IMR-90 (cell line): ENCODE measurements at regions not wholly inside any gene's neighbourhood (a gene's known extent, or its start where the extent isn't known, plus 50 kb on each side); places are given as distances from the start of the nearest gene placed in this dataset.

Source experiments
- ATAC-seq: fragments of 200-7000 bp; cut with Tn5 transposase; 2 replicates; pipeline ENCODE4 v1.9.1; 2020; ENCODE audit warnings: low read depth, mild to moderate bottlenecking, moderate library complexity
- BruUV-seq: library from RNA; stranded (reverse); fragments of 400-500 nt; replicated peaks from 2 replicates; lab custom pipeline; 2021; lab: Mats Ljungman, UMichigan
- CTCF ChIA-PET: fragments of 300-600 bp; formaldehyde crosslinking; extraction: SDS; loops from one replicate; lab custom pipeline; 2021; ENCODE audit warnings: antibody characterized with exemption; lab: Yijun Ruan, JAX
- POLR2A ChIA-PET: fragments of 300-600 bp; sonication (Branson Sonifier 250); formaldehyde crosslinking; loops from one replicate; lab custom pipeline; 2022; ENCODE audit warnings: antibody characterized with exemption; ENCODE audit not compliant: unreplicated experiment; lab: Charles Lee
- DNase-seq: peaks from one replicate; pipeline ENCODE4 v3.0.0; 2013
- H2AFZ ChIP-seq: replicated peaks from 2 replicates; pipeline ENCODE3; 2013; ENCODE audit warnings: low read length, mild to moderate bottlenecking; ENCODE audit not compliant: poor library complexity
- H2AK5ac ChIP-seq: 2 replicates; pipeline ENCODE4 v1.6.1; 2013; ENCODE audit warnings: low read depth, low read length, inconsistent platforms
- H2AK9ac ChIP-seq: replicated peaks from 2 replicates; pipeline ENCODE3; 2013; ENCODE audit warnings: mild to moderate bottlenecking, low read depth, low read length, moderate library complexity; ENCODE audit not compliant: poor library complexity
- H2BK120ac ChIP-seq: 2 replicates; pipeline ENCODE4 v1.6.1; 2013; ENCODE audit warnings: low read depth, low read length, inconsistent platforms
- H2BK15ac ChIP-seq: 3 replicates; pipeline ENCODE4 v1.6.1; 2013; ENCODE audit warnings: low read depth, low read length, inconsistent platforms
- H2BK20ac ChIP-seq: 2 replicates; pipeline ENCODE4 v1.6.1; 2013; ENCODE audit warnings: low read depth, mild to moderate bottlenecking, inconsistent platforms, low read length, moderate library complexity
- H2BK5ac ChIP-seq: 2 replicates; pipeline ENCODE4 v1.6.1; 2013; ENCODE audit warnings: mild to moderate bottlenecking, low read depth, low read length, inconsistent platforms; ENCODE audit not compliant: poor library complexity, severe bottlenecking
- H3K14ac ChIP-seq: replicated peaks from 2 replicates; pipeline ENCODE4 v1.6.1; 2013; ENCODE audit warnings: low read depth, low read length, inconsistent platforms
- H3K18ac ChIP-seq: 2 replicates; pipeline ENCODE4 v1.6.1; 2013; ENCODE audit warnings: low read depth, low read length, control low read depth
- H3K23ac ChIP-seq: 2 replicates; pipeline ENCODE4 v1.6.1; 2013; ENCODE audit warnings: low read depth, low read length, inconsistent platforms
- H3K27ac ChIP-seq: 2 replicates; pipeline ENCODE4 v1.5.1; 2013; ENCODE audit warnings: mild to moderate bottlenecking, control low read depth, low read length; ENCODE audit not compliant: insufficient read depth
- H3K27me3 ChIP-seq: 2 replicates; pipeline ENCODE4 v1.6.1; 2013; ENCODE audit warnings: low read length; ENCODE audit not compliant: control insufficient read depth, insufficient read depth
- H3K36me3 ChIP-seq: 2 replicates; pipeline ENCODE4 v1.6.1; 2013; ENCODE audit warnings: low read length, mixed read lengths; ENCODE audit not compliant: control insufficient read depth, insufficient read depth
- H3K4ac ChIP-seq: 2 replicates; pipeline ENCODE4 v1.6.1; 2013; ENCODE audit warnings: low read depth, low read length, inconsistent platforms
- H3K4me1 ChIP-seq: 2 replicates; pipeline ENCODE4 v1.6.1; 2013; ENCODE audit warnings: low read length, mixed read lengths; ENCODE audit not compliant: control insufficient read depth, insufficient read depth
- H3K4me2 ChIP-seq: 2 replicates; pipeline ENCODE4 v1.6.1; 2013; ENCODE audit warnings: low read depth, mild to moderate bottlenecking, control low read depth, low read length, moderate library complexity
- H3K4me3 ChIP-seq: 2 replicates; pipeline ENCODE4 v1.5.1; 2013; ENCODE audit warnings: low read depth, mild to moderate bottlenecking, control low read depth, low read length, moderate library complexity; ENCODE audit not compliant: insufficient read depth
- H3K56ac ChIP-seq: 2 replicates; pipeline ENCODE4 v1.6.1; 2013; ENCODE audit warnings: low read length, inconsistent platforms; ENCODE audit not compliant: insufficient read depth; ENCODE audit errors: extremely low read depth
- H3K79me1 ChIP-seq, 2 experiments: 2 replicates each; pipeline ENCODE4 v1.6.1; 2013; ENCODE audit warnings: low read length in 2 of 2, inconsistent platforms in 1 of 2, low read depth in 1 of 2
- H3K9ac ChIP-seq: 2 replicates; pipeline ENCODE4 v1.6.1; 2013; ENCODE audit warnings: low read depth, low read length, control low read depth
- H3K9me1 ChIP-seq: 2 replicates; pipeline ENCODE4 v1.6.1; 2013; ENCODE audit warnings: low read length, inconsistent platforms; ENCODE audit not compliant: insufficient read depth
- H3K9me3 ChIP-seq: 2 replicates; pipeline ENCODE4 v1.6.1; 2013; ENCODE audit warnings: low read length; ENCODE audit not compliant: control insufficient read depth, insufficient read depth
- H4K20me1 ChIP-seq: 2 replicates; pipeline ENCODE4 v1.6.1; 2013; ENCODE audit warnings: low read length, inconsistent platforms; ENCODE audit not compliant: insufficient read depth
- H4K5ac ChIP-seq: 2 replicates; pipeline ENCODE4 v1.6.1; 2013; ENCODE audit warnings: mild to moderate bottlenecking, low read depth, low read length, control low read depth
- H4K8ac ChIP-seq, 2 experiments: 2 replicates each; pipeline ENCODE4 v1.6.1; 2013; ENCODE audit warnings: low read depth in 2 of 2, low read length in 2 of 2, control low read depth in 1 of 2, inconsistent platforms in 1 of 2
- H4K91ac ChIP-seq: 2 replicates; pipeline ENCODE4 v1.6.1; 2013; ENCODE audit warnings: low read depth, low read length, inconsistent platforms; ENCODE audit not compliant: insufficient read depth
- BHLHE40 ChIP-seq: fragments of 150-350 bp; IDR thresholded peaks from 2 replicates; pipeline ENCODE4 v1.6.1; 2016; ENCODE audit warnings: mild to moderate bottlenecking, low read depth, low read length
- CEBPB ChIP-seq: IDR thresholded peaks from 2 replicates; pipeline ENCODE4 v1.6.1; 2012; ENCODE audit warnings: low read depth, low read length, improper control_type of control experiment
- CHD1 ChIP-seq: IDR thresholded peaks from 2 replicates; pipeline ENCODE4 v1.6.1; 2012; ENCODE audit warnings: low read depth, low read length, improper control_type of control experiment
- ELK1 ChIP-seq: fragments of 150-350 bp; IDR thresholded peaks from 2 replicates; pipeline ENCODE4 v1.6.1; 2016; ENCODE audit warnings: low read depth, mild to moderate bottlenecking, low read length, moderate library complexity, borderline replicate concordance
- FOS ChIP-seq: fragments of 150-350 bp; IDR thresholded peaks from 2 replicates; pipeline ENCODE4 v1.6.1; 2016; ENCODE audit warnings: low read depth, low read length
- MAFK ChIP-seq: IDR thresholded peaks from 2 replicates; pipeline ENCODE4 v1.6.1; 2012; ENCODE audit warnings: low read depth, low read length, improper control_type of control experiment
- MAZ ChIP-seq: IDR thresholded peaks from 2 replicates; pipeline ENCODE4 v1.6.1; 2012; ENCODE audit warnings: low read depth, mild to moderate bottlenecking, low read length, improper control_type of control experiment, moderate library complexity, borderline replicate concordance
- MXI1 ChIP-seq: IDR thresholded peaks from 2 replicates; pipeline ENCODE4 v1.6.1; 2012; ENCODE audit warnings: low read depth, mild to moderate bottlenecking, low read length, moderate library complexity, borderline replicate concordance
- NFE2L2 ChIP-seq: fragments of 150-350 bp; IDR thresholded peaks from 2 replicates; pipeline ENCODE4 v1.6.1; 2016; ENCODE audit warnings: low read depth, mild to moderate bottlenecking, low read length
- POLR2A ChIP-seq: IDR thresholded peaks from 2 replicates; pipeline ENCODE4 v1.6.1; 2012; ENCODE audit warnings: mild to moderate bottlenecking, low read depth, low read length
- RAD21 ChIP-seq: IDR thresholded peaks from 2 replicates; pipeline ENCODE4 v1.6.1; 2012; ENCODE audit warnings: low read length, improper control_type of control experiment
- RCOR1 ChIP-seq: IDR thresholded peaks from 2 replicates; pipeline ENCODE4 v1.6.1; 2012; ENCODE audit warnings: mild to moderate bottlenecking, low read length, improper control_type of control experiment; ENCODE audit not compliant: insufficient replicate concordance
- RFX5 ChIP-seq: IDR thresholded peaks from 2 replicates; pipeline ENCODE4 v1.8.0; 2012; ENCODE audit warnings: low read depth, mild to moderate bottlenecking, low read length, moderate library complexity
- SMC3 ChIP-seq: fragments of 150-350 bp; IDR thresholded peaks from 2 replicates; pipeline ENCODE4 v1.6.1; 2016; ENCODE audit warnings: low read depth, mild to moderate bottlenecking, antibody characterized with exemption, low read length, moderate library complexity
- WGBS, 2 experiments: methylation state at CpG; one replicate each; pipeline versions ENCODE4 v1.1.5 to v1.1.7; 2013; ENCODE audit warnings: missing lambda C conversion rate in 2 of 2; ENCODE audit not compliant: insufficient read length in 1 of 2; ENCODE audit errors: extremely low coverage in 2 of 2; 5-methylcytosine and 5-hydroxymethylcytosine counted together
- dilution Hi-C: fragments of 300-500 bp; cut with HindIII; formaldehyde crosslinking; loops from one replicate; pipeline ENCODE4 v1.14.3; 2018; ENCODE audit warnings: low sequenced_read_pairs; ENCODE audit not compliant: unreplicated experiment
- in situ Hi-C: fragments of 300-500 bp; cut with MboI; formaldehyde crosslinking; loops from 3 replicates; pipeline ENCODE4 v1.14.3; 2019; ENCODE audit warnings: low sequenced_read_pairs, inconsistent platforms, mixed read lengths
- intact Hi-C: fragments of 100-400 bp; cut with micrococcal nuclease; formaldehyde crosslinking; loops from 2 replicates; pipeline ENCODE4 v1.10.0; 2022
- TF ChIP-seq, protein P1 (sequence below): fragments of 150-350 bp; IDR thresholded peaks from 2 replicates; pipeline ENCODE4 v1.6.1; 2017; ENCODE audit warnings: mild to moderate bottlenecking, antibody characterized with exemption, low read length, low read depth
- TF ChIP-seq, protein P2 (sequence below): conservative IDR thresholded peaks from 2 replicates; pipeline ENCODE4 v1.5.1; 2012; ENCODE audit warnings: mild to moderate bottlenecking, low read depth, low read length, improper control_type of control experiment

DNA sequence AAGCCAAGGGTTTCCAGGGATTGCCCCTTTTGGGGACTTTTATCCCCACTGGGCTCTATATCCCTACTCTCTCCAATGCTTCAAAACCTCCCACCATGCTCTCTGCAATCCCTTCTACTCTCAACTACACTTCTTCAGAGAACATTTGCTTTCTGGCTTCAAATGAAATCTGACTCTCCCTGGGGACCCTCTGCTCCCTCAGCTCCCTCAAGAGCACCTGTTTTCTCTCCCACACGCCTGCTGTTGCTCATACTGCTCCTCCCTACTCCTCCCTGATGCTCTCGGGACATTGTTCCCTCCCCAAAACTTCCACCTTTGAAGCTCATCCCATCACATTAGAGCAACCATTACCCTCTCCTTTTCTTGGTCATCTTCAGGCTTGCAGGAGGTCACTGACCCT, 344.9 kb downstream of the CDK5RAP2 start:
- CTCF ChIA-PET = no interaction called here
- Histone ChIP-seq H3K36me3 (no peaks in the 10 kb centered on the region), H4K8ac (no peak overlapping the region), H2BK20ac (no peak overlapping the region), H3K9me3 (no peaks in the 10 kb centered on the region), H3K14ac (no peak overlapping the region), H4K91ac (no peak overlapping the region), H2AFZ (no peak overlapping the region), H3K56ac (no peak overlapping the region), H3K18ac (no peak overlapping the region), H3K79me1 (no peaks in the 10 kb centered on the region), H3K9me1 (no peaks in the 10 kb centered on the region), H3K23ac (no peak overlapping the region), H4K20me1 (no peaks in the 10 kb centered on the region), H3K9ac (no peak overlapping the region), H3K27ac (no peak overlapping the region), H3K4ac (no peak overlapping the region), H3K4me1 (no peaks in the 10 kb centered on the region), H4K5ac (no peak overlapping the region), H3K4me3 (no peak overlapping the region), H2BK120ac (no peak overlapping the region), H2BK15ac (no peak overlapping the region), H2BK5ac (no peak overlapping the region), H3K4me2 (no peak overlapping the region), H3K27me3 (no peaks in the 10 kb centered on the region), H2AK9ac (no peak overlapping the region), H2AK5ac (no peak overlapping the region)
- POLR2A ChIA-PET = no interaction called here
- dilution Hi-C loops (no loop called here), intact Hi-C loops (no loop called here), in situ Hi-C loops (no loop called here)
- no TSS peak for BruUV-seq
- ATAC-seq = no peak
- no peak for DNase-seq
- TF ChIP-seq, protein P1, sequence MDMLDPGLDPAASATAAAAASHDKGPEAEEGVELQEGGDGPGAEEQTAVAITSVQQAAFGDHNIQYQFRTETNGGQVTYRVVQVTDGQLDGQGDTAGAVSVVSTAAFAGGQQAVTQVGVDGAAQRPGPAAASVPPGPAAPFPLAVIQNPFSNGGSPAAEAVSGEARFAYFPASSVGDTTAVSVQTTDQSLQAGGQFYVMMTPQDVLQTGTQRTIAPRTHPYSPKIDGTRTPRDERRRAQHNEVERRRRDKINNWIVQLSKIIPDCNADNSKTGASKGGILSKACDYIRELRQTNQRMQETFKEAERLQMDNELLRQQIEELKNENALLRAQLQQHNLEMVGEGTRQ = no peak
- no peak for TF ChIP-seq NFE2L2
- no peak for TF ChIP-seq BHLHE40
- no peak for TF ChIP-seq CEBPB
- no peak for TF ChIP-seq CHD1
- no peak for TF ChIP-seq MAFK
- no peak for TF ChIP-seq SMC3
- TF ChIP-seq, protein P2, sequence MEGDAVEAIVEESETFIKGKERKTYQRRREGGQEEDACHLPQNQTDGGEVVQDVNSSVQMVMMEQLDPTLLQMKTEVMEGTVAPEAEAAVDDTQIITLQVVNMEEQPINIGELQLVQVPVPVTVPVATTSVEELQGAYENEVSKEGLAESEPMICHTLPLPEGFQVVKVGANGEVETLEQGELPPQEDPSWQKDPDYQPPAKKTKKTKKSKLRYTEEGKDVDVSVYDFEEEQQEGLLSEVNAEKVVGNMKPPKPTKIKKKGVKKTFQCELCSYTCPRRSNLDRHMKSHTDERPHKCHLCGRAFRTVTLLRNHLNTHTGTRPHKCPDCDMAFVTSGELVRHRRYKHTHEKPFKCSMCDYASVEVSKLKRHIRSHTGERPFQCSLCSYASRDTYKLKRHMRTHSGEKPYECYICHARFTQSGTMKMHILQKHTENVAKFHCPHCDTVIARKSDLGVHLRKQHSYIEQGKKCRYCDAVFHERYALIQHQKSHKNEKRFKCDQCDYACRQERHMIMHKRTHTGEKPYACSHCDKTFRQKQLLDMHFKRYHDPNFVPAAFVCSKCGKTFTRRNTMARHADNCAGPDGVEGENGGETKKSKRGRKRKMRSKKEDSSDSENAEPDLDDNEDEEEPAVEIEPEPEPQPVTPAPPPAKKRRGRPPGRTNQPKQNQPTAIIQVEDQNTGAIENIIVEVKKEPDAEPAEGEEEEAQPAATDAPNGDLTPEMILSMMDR = no peak
- no peak for TF ChIP-seq MAZ
- no peak for TF ChIP-seq RFX5
- no peak for TF ChIP-seq RAD21
- no peak for TF ChIP-seq FOS
- TF ChIP-seq MXI1 = no peak
- no peak for TF ChIP-seq POLR2A
- no peak for TF ChIP-seq ELK1
- no peak for TF ChIP-seq RCOR1
- WGBS, 2 experiments = 19% methylated on average over 2 of the region's 2 CpGs; no CpG with 5 or more reads in 1 of the 2 experiments
